Kidney (tissue), 13 donors: ENCODE measurements at regions not wholly inside any gene's neighbourhood (a gene's known extent, or its start where the extent isn't known, plus 50 kb on each side); places are given as distances from the start of the nearest gene placed in this dataset.
A peak's percentile ranks its signal among the peaks of the same experiment; 100 is the strongest.
"Not testable (repeated sequence)": the region's sequence is repeated elsewhere in the genome, so short reads cannot be mapped to it uniquely, and the experiment has no call there.

Experiments
- DNase-seq, 5 donors: peaks; one replicate each; pipeline ENCODE4 v3.0.0-alpha.2; 2013 to 2020
- FAIRE-seq: peaks from 2 replicates; lab custom pipeline; 2012; peaks lifted over from hg19 to GRCh38; lab: Jason Lieb, UNC
- H3K27ac ChIP-seq, 2 donors: one replicate each; pipeline ENCODE4 v1.7.0; 2013; ENCODE audit warnings: low read depth in 2 of 2, low read length in 2 of 2, inconsistent platforms in 1 of 2
- H3K27me3 ChIP-seq: one replicate; pipeline ENCODE4 v1.7.1; 2013; ENCODE audit warnings: low read length, inconsistent platforms; ENCODE audit not compliant: control insufficient read depth, insufficient read depth
- H3K36me3 ChIP-seq, 3 donors: one replicate each; pipeline versions ENCODE4 v1.7.0 to v1.7.1; 2013; ENCODE audit warnings: low read length in 3 of 3, control low read depth in 1 of 3, inconsistent platforms in 1 of 3; ENCODE audit not compliant: insufficient read depth in 3 of 3, control insufficient read depth in 2 of 3
- H3K4me1 ChIP-seq, 3 donors: one replicate each; pipeline versions ENCODE4 v1.7.0 to v1.7.1; 2013; ENCODE audit warnings: low read length in 3 of 3, inconsistent platforms in 1 of 3, low read depth in 1 of 3; ENCODE audit not compliant: control insufficient read depth in 2 of 3, insufficient read depth in 2 of 3
- H3K4me3 ChIP-seq, 3 donors: one replicate each; pipeline versions ENCODE4 v1.7.0 to v1.8.1; 2013; ENCODE audit warnings: low read length in 3 of 3, control low read depth in 1 of 3, inconsistent platforms in 1 of 3
- H3K9ac ChIP-seq, 3 donors: one replicate each; pipeline versions ENCODE4 v1.7.0 to v1.7.1; 2013; ENCODE audit warnings: low read length in 3 of 3, control low read depth in 1 of 3, inconsistent platforms in 1 of 3
- H3K9me3 ChIP-seq, 3 donors: one replicate each; pipeline versions ENCODE4 v1.7.0 to v1.7.1; 2013; ENCODE audit warnings: low read length in 3 of 3, control low read depth in 1 of 3, inconsistent platforms in 1 of 3; ENCODE audit not compliant: control insufficient read depth in 2 of 3, insufficient read depth in 1 of 3
- CTCF ChIP-seq: IDR thresholded peaks from 3 replicates; pipeline ENCODE4 v1.5.1; 2012; ENCODE audit warnings: mild to moderate bottlenecking, moderate library complexity, borderline replicate concordance; ENCODE audit not compliant: insufficient read depth; ENCODE audit errors: extremely low read depth
- intact Hi-C: fragments of 100-400 bp; cut with DNase I; formaldehyde crosslinking; loops from one replicate; pipeline ENCODE4 v1.11.1; 2022
- donor health status: control.
- donor health status: control.
- donor health status: control.
- donor health status: control.
- donor health status: control.
- donor health status: DM: yes; HTN: yes; CAD: no.
- donor health status: Normal renal cell carcinoma (clear cell type).

DNA sequence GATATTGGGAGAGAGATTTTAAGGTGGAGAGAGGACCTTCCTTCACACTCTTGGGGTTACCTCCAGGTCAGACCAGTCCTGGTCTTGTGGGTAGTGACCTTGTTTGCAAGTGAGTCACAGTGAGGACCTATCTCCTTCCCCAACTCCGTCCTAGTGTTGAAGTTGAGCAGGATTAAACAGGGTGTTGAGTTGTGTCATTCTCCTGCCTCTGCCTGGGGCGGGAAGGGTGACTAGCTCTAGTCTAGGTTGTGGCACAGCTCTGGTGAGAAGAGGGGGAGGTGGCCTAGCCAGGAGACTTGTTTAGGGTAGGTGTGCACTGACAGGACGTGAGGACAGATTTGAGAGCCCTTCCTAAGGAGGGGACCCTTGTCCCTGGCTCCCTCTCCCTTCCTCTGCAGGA, 119.6 kb upstream of the PITX1 start:
- peak in 1 of 5 donors; percentile 9 for DNase-seq
- peaks cover 0 to 4% (median 0%) of the 10 kb centered on the region in 3 donors for H3K9me3 ChIP-seq
- H3K4me1 ChIP-seq: no peaks in the 10 kb centered on the region
- no peaks in the 10 kb centered on the region for H3K36me3 ChIP-seq
- H3K27me3 ChIP-seq: no peaks in the 10 kb centered on the region
- intact Hi-C loops: no loop called here
- H3K9ac ChIP-seq: no peak overlapping the region
- FAIRE-seq: no peak
- H3K4me3 ChIP-seq: no peak overlapping the region
- H3K27ac ChIP-seq: no peak overlapping the region
- no peak for TF ChIP-seq CTCF

GRCh38 chr5:135153259-135153658, 119.2 kb upstream of the PITX1 start:
- H3K27me3 ChIP-seq: no peaks in the 10 kb centered on the region
- H3K9ac ChIP-seq: no peak overlapping the region
- DNase-seq (no peak), FAIRE-seq (no peak)
- H3K4me1 ChIP-seq: no peaks in the 10 kb centered on the region
- intact Hi-C loops: no loop called here
- peaks cover 0 to 4% (median 0%) of the 10 kb centered on the region in 3 donors for H3K9me3 ChIP-seq
- no peak overlapping the region for H3K27ac ChIP-seq
- TF ChIP-seq CTCF: no peak
- no peaks in the 10 kb centered on the region for H3K36me3 ChIP-seq
- H3K4me3 ChIP-seq: no peak overlapping the region

GRCh38 chr5:135151660-135152059, 117.6 kb upstream of the PITX1 start:
- H3K27me3 ChIP-seq, H3K9ac ChIP-seq, H3K4me1 ChIP-seq, H3K9me3 ChIP-seq, H3K36me3 ChIP-seq, H3K4me3 ChIP-seq, DNase-seq, intact Hi-C loops, H3K27ac ChIP-seq, FAIRE-seq: not testable (repeated sequence)

- Histone ChIP-seq H3K4me1 (no peaks in the 10 kb centered on the region), H3K9ac (no peak overlapping the region), H3K27ac (no peak overlapping the region), H3K4me3 (no peak overlapping the region), H3K9me3 (no peaks in the 10 kb centered on the region), H3K36me3 (no peaks in the 10 kb centered on the region), H3K27me3 (no peaks in the 10 kb centered on the region)
- FAIRE-seq (no peak), DNase-seq (no peak)
- TF ChIP-seq CTCF: no peak
- intact Hi-C loops: no loop called here
Measured at GRCh38 chr5:135151256-135151655, 117.2 kb upstream of the PITX1 start.
